IPS-NIHi7 (cell line): ENCODE measurements at regions not wholly inside any gene's neighbourhood (a gene's known extent, or its start where the extent isn't known, plus 50 kb on each side); places are given as distances from the start of the nearest gene placed in this dataset.

ENCODE experiments used
- DNase-seq: peaks from one replicate; pipeline ENCODE4 v3.0.0; 2012; ENCODE audit warnings: mixed read lengths; ENCODE audit errors: extremely low spot score

GRCh38 chr9:87085073-87085472 lies 137.8 kb upstream of the GAS1 start:
- no peak for DNase-seq

- DNase-seq: no peak
Measured at GRCh38 chr9:87085521-87085920, 138.2 kb upstream of the GAS1 start.

- no peak for DNase-seq
Measured at GRCh38 chr9:87086221-87086818, 139.0 kb upstream of the GAS1 start.

GRCh38 chr9:87087197-87087596 lies 139.9 kb upstream of the GAS1 start:
- DNase-seq: no peak

- no peak for DNase-seq
Measured at GRCh38 chr9:87088192-87088591, 140.9 kb upstream of the GAS1 start.

- DNase-seq: no peak
Measured at GRCh38 chr9:87088621-87089365, 141.5 kb upstream of the GAS1 start.

GRCh38 chr9:87089506-87089905 lies 142.2 kb upstream of the GAS1 start:
- DNase-seq: no peak

- no peak for DNase-seq
Measured at GRCh38 chr9:87089929-87090328, 142.6 kb upstream of the GAS1 start.

GRCh38 chr9:87093777-87094176 lies 146.5 kb upstream of the GAS1 start:
- no peak for DNase-seq

- DNase-seq: no peak
Measured at GRCh38 chr9:87095951-87096350, 148.6 kb upstream of the GAS1 start.

GRCh38 chr9:87096506-87096905 lies 149.2 kb upstream of the GAS1 start:
- no peak for DNase-seq

GRCh38 chr9:87097238-87097637 lies 149.9 kb upstream of the GAS1 start:
- no peak for DNase-seq

- DNase-seq: no peak
Measured at GRCh38 chr9:87099407-87099806, 152.1 kb upstream of the GAS1 start.

GRCh38 chr9:87100001-87100400 lies 152.7 kb upstream of the GAS1 start:
- no peak for DNase-seq

GRCh38 chr9:87102126-87102525 lies 154.8 kb upstream of the GAS1 start:
- no peak for DNase-seq

GRCh38 chr9:87107072-87107471 lies 159.8 kb upstream of the GAS1 start:
- peak; percentile 56 for DNase-seq

GRCh38 chr9:87108661-87109060 lies 161.4 kb upstream of the GAS1 start:
- DNase-seq: no peak

- no peak for DNase-seq
Measured at GRCh38 chr9:87109231-87109631, 161.9 kb upstream of the GAS1 start.

- no peak for DNase-seq
Measured at GRCh38 chr9:87109851-87110250, 162.5 kb upstream of the GAS1 start.

- DNase-seq: no peak
Measured at GRCh38 chr9:87111010-87111409, 163.7 kb upstream of the GAS1 start.

- no peak for DNase-seq
Measured at GRCh38 chr9:87112656-87113055, 165.3 kb upstream of the GAS1 start.

GRCh38 chr9:87113874-87114273 lies 166.6 kb upstream of the GAS1 start:
- DNase-seq: no peak

- DNase-seq: no peak
Measured at GRCh38 chr9:87115785-87116184, 168.5 kb upstream of the GAS1 start.

- DNase-seq: peak; percentile 32
Measured at GRCh38 chr9:87116492-87116891, 169.2 kb upstream of the GAS1 start.
